KG1 (cell line): ENCODE measurements at regions not wholly inside any gene's neighbourhood (a gene's known extent, or its start where the extent isn't known, plus 50 kb on each side); places are given as distances from the start of the nearest gene placed in this dataset.
"Not testable (repeated sequence)": the region's sequence is repeated elsewhere in the genome, so short reads cannot be mapped to it uniquely, and the experiment has no call there.

Experiments
- DNase-seq: peaks from one replicate; lab custom pipeline; 2025; lab: John Stamatoyannopoulos, UW

DNA sequence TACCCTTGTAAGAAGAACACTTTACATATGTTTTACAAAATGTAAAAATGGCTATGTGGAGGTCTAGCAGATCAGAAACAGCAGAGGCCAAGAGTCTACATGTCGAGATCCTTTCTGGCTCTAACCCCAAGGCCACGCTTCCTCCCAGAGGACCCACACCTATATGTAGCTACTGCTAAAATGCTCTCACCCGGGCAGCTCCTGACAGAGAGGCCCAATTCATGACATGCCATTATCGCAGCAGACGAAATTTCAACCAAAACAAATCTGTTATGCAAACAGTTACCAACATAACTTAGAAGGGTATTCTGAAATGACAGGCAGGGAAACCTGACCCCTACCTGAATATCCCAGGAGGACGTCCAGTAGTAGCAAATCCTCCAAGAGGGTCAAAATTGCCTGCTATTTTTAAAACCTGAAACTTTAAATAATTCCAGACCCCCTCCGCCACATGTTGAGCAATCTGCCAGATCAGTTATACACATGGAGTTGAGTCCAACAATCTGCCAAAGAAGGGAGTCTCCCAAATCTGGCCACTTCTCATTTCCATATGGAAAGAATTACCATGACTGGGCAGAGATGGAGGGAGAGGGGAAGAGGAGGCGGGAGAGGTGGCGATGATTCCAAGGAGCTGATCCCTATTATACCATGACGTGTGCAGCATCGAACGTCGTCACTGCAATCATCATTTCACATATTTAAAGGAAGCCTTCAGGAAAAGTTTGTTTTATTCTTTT is 192.9 kb upstream of the TBL1X start:
- DNase-seq, result no peak

- no peak for DNase-seq
Observed at GRCh38 chrX:9273744-9274143, 191.1 kb upstream of the TBL1X start.

- DNase-seq, result no peak
Observed at GRCh38 chrX:9278475-9279233, 186.2 kb upstream of the TBL1X start.

- no peak for DNase-seq
Observed at GRCh38 chrX:9279234-9279544, 185.7 kb upstream of the TBL1X start.

DNA sequence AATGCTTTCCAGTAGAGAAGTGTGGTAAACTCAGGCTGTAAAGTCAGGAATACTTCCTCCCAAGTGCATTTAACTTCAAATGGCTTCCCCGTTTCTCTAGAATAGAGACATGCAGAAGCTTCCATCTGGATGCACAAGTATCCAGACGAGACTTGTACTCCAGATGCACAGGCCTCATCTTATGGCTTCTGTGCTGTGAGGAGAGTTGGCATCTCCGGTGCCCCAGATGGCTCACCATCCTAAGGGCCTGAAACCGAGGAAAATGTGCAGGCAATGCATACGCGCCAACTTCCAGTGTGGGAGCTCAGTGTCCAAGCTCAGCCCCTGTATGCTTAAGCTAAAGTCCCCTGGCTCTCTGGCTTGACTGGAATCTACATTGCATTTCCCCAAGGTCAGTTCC is 184.0 kb upstream of the TBL1X start:
- DNase-seq, result no peak

- no peak for DNase-seq
Observed at GRCh38 chrX:9282325-9282724, 182.5 kb upstream of the TBL1X start.

DNA sequence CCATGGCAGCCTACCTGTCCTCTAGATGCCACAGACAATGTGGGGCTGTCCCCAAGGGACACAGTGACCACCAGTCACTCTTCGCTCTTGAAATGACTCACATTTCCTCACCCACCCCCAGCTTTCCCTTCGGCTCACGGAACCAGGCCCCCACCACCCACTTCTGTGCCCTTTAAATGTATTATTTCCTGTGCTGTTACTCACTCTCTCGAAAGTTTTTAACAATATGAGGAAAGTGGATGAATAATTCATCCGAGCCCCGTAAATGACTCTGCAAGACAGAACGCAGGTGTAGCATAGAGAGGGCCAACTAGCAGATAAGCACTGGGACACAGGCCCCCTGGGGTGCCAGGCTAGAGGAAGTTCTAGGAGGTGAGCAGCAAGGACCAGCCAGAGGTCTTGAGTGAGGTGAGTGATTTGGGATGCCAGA is 179.5 kb upstream of the TBL1X start:
- DNase-seq, result no peak

DNA sequence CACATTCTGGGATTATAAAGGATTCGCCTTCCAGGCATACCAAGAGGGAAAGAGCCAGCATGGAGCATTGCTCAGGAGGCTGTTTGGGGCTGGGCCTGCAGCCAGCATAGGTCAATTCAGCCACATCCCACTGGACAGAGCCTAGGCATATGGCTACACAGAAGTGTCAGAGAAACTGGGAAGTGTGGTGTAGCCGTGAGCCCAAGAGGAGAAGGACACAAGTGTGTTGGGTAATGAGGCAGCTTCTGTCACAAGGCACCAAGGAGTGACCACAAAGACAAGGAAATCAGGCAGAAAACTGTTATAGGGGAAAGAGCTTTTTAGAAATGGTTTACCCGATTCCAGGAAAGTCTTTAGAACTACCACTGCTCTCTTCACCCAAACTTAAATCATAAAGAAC is 178.6 kb upstream of the TBL1X start:
- no peak for DNase-seq

- no peak for DNase-seq
Observed at GRCh38 chrX:9291629-9292028, 173.2 kb upstream of the TBL1X start.

GRCh38 chrX:9293051-9293496 is 171.8 kb upstream of the TBL1X start:
- DNase-seq, result no peak

- DNase-seq, result no peak
Observed at GRCh38 chrX:9293903-9294302, 171.0 kb upstream of the TBL1X start.

DNA sequence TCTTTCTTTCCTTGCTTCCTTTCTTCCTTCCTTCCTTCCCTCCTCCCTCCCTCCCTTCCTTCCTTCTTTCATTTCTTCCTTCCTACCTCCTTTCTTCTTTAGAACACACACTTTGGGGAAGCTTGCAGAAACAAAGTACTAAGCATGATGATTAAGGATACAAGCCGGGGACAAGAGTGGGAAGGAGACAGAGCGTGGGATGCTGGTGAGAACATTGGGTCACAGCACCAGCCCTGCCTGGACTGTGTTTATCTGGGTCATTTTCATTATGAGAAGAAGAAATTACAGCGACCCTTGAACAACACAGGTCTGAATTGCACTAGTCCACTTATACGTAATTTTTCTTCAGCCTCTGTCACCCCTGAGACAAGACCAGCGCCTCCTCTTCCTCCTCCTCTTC is 169.3 kb upstream of the TBL1X start:
- no peak for DNase-seq

- DNase-seq, result no peak
Observed at GRCh38 chrX:9298221-9298620, 166.6 kb upstream of the TBL1X start.

- not testable (repeated sequence) for DNase-seq
Observed at GRCh38 chrX:9299681-9300080, 165.2 kb upstream of the TBL1X start.

DNA sequence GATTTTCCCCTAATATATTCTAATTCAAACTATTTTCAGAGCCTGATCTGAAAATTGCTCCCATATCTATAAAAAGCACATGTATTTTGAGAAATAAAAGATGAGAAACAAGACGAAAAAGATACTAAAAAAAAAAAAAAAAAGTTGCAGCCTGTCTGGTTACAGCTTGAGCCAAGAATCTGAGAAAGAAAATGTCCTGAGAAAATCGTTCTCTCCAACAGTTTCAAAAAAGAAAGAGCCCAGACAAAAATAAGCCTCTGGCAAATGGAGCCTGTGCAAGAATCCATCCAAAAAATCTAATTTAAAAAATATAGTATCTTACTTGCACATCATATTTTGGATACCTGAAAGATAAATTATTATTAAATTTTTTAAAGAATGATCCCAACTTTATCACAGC is 163.0 kb upstream of the TBL1X start:
- DNase-seq, result no peak

DNA sequence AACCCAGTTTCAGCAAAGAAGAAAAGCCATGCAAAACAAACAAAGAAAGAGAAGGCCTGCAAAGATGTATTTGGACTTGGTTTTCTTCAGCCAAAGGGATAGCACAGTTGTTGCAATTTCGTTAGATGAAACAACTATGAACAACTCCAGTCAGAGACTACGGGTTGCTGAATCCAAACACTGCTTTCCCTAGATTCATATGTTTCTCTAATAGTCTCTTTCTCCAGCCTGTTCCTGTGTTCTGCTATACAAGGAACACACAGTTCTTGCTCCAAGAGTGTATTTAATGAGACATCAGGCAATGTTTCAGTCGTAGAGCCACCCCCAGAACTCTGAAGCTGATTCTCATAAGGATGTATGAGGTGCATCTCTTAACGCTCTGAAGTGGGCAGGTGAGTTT is 162.5 kb upstream of the TBL1X start:
- DNase-seq, result no peak

DNA sequence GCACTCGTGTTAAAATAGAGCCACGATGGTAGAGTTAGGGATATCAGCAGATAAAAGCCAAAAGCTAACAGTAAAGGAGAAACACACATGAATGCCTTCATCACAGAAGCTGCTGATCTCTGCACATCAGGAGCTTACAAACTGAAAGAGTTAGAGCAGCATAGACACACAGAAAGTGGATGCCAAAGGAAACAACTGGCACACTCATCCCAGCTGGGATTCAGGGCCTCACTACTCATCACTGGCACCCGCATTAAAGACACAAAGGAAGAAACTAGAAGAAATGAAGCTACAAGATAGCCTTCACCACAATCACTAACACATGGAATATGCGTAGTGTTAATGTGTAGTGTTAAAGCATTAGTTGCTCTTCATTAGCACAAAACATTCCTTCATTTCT is 156.4 kb upstream of the TBL1X start:
- no peak for DNase-seq

DNA sequence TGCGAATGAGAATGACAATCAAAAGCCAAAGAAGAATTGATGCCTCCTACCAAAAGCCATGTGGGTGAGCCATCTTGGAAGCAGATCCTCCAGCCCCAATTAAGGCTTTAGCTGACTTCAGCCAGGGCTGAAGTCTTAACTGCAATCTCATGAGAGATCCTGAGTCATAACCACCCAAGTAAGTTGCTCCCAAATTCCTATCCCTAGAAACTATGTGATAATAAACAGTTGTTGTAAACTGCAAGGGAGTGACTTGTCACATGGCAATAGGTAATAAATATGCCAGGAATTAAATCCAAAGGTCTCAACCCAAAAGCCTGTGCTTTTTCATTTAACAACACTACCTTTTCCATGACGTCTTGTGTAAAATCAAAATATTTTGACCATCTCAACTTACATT is 154.2 kb upstream of the TBL1X start:
- no peak for DNase-seq

- no peak for DNase-seq
Observed at GRCh38 chrX:9311421-9312160, 153.3 kb upstream of the TBL1X start.

DNA sequence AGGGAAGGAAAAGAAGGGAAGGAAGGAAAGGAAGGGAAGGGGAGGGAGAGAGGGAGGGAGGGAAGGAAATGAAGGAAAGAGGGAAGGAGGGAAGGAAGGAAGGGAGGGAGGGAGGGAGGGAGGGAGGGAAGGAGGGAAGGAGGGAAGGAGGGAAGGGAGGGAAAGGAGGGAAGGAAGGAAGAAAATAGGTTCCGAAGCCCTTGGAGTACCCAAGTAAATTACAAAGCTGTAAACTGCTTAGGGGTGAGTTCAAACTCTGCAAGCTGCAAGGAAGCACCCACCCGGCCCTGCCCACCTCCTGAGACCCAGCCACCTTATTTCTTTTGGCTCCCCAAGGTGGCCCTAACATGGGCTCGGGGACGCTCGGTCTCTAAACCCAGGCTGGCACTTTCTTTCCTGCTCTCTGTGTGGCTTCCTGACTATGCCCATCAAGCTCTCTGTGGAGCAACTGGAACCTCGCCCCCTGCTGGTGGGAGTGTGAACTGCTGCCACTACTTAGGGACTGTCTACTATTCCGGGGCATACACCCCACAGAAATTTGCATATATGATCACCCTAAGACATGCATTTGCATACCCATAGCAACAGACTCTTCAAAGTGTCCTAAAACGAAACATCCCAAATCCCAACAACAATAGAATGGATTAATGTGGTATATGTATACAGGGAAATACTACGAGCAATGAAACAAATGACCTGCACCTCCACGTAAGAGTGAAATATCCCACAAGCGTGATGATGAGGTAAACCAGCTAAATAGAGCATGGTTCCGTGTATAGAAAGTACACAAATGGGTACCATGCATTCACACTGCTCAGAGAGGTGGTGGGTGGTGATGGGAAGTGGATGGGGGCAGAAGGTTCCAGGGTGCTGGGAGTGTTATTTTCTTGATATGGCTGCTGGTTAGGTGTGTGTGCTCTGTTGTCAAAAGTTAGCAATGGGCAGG is 151.7 kb upstream of the TBL1X start:
- no peak for DNase-seq

DNA sequence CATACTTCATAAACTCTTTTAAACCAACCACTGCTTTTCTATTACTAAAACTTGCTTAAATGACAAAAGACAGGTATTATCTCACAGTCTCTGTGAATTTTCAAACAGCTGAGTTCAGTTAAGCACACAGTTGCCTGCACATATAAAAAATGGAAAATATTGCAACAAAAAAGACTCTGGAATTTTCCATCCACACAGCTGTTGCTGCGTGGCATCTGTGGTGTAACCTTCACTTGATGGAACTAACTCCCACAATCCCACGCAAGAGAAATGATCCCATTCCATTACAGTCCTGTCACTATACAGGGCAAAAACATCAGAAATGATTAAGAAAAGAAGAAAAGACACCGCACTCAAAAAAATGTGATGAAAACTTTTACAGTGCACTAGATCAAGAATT is 149.8 kb upstream of the TBL1X start:
- DNase-seq, result no peak

DNA sequence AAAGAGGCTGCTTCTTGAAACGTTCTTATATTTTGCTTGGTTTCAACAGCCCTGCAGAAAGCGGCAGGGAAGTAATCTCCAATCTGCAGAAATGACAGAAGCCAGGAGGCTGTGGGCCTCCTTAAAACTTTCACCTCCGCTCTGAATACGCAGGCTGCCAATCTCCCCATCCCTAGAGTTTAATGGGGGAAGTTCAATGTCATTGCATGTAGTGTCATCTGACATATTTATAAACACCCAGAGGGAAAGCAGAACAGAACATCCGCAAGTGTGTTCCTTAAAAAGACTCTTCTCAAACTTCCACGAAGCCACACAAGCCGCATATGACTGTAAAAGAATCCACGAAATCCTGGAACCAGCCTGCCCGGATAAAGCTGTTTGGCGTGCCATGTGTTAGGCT is 148.8 kb upstream of the TBL1X start:
- no peak for DNase-seq
